AG09309 (cell line): ENCODE measurements at regions not wholly inside any gene's neighbourhood (a gene's known extent, or its start where the extent isn't known, plus 50 kb on each side); places are given as distances from the start of the nearest gene placed in this dataset.

Experiments used
- DNase-seq: peaks from one replicate; pipeline ENCODE4 v3.0.0-alpha.2; 2010; ENCODE audit warnings: low read depth
- H3K4me3 ChIP-seq: 2 replicates; pipeline ENCODE4 v1.5.1; 2011; ENCODE audit warnings: mild to moderate bottlenecking, low read depth, low read length, moderate library complexity; ENCODE audit not compliant: control insufficient read depth
- CTCF ChIP-seq: IDR thresholded peaks from 2 replicates; pipeline ENCODE4 v1.5.1; 2011; ENCODE audit warnings: mild to moderate bottlenecking, low read depth, low read length, inconsistent platforms; ENCODE audit not compliant: insufficient read depth, control insufficient read depth; ENCODE audit errors: missing control alignments

- no peak for TF ChIP-seq CTCF
- no peak for DNase-seq
- H3K4me3 ChIP-seq: no peak overlapping the region
Measured at GRCh38 chr13:109476001-109476400, 310.4 kb downstream of the IRS2 start.

GRCh38 chr13:109468123-109468522 lies 318.3 kb downstream of the IRS2 start:
- no peak for TF ChIP-seq CTCF
- no peak for DNase-seq
- no peak overlapping the region for H3K4me3 ChIP-seq

- peak; percentile 18 for DNase-seq
- H3K4me3 ChIP-seq: no peak overlapping the region
- TF ChIP-seq CTCF: no peak
Measured at GRCh38 chr13:109465148-109465547, 321.2 kb downstream of the IRS2 start.

GRCh38 chr13:109454167-109454917 lies 332.0 kb downstream of the IRS2 start:
- H3K4me3 ChIP-seq: no peak overlapping the region
- TF ChIP-seq CTCF: no peak
- no peak for DNase-seq

- TF ChIP-seq CTCF: no peak
- no peak for DNase-seq
- H3K4me3 ChIP-seq: no peak overlapping the region
Measured at GRCh38 chr13:109451726-109452125, 334.7 kb downstream of the IRS2 start.

GRCh38 chr13:109448629-109449028 lies 337.8 kb downstream of the IRS2 start:
- DNase-seq: no peak
- H3K4me3 ChIP-seq: no peak overlapping the region
- TF ChIP-seq CTCF: no peak
